ENCODE measurements at regions not wholly inside any gene's neighbourhood (a gene's known extent, or its start where the extent isn't known, plus 50 kb on each side); places are given as distances from the start of the nearest gene placed in this dataset.

DNA sequence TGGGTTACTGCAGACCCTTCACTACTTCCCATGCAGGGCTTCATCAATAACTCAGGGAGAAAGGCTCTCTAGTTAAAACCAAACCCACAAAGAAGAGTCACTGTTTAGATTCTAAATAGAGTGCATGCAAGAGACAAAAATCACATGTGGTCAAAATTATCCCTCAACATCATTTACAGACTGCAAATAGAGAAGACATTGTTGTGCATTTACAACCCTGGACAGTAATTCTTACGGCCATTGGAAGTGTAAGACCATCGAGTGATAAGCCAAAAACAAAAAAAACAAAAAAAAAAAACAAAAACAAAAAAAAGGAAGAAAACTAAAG lies 93.4 kb downstream of the RASSF10 start:
- TF ChIP-seq ZNF639 (tag by site-specific recombination; IDR thresholded peaks at IDR 0.05) (no peak), ZNF830 (tag by site-specific recombination; IDR thresholded peaks at IDR 0.05; ENCODE audit: low read depth) (no peak), ZNF707 (tag by site-specific recombination; IDR thresholded peaks at IDR 0.05) (no peak), ZNF311 (tag by site-specific recombination; IDR thresholded peaks at IDR 0.05; ENCODE audit: borderline replicate concordance) (no peak), ZBTB21 (tag by site-specific recombination; IDR thresholded peaks at IDR 0.05) (no peak)
- TF ChIP-seq, protein P1, sequence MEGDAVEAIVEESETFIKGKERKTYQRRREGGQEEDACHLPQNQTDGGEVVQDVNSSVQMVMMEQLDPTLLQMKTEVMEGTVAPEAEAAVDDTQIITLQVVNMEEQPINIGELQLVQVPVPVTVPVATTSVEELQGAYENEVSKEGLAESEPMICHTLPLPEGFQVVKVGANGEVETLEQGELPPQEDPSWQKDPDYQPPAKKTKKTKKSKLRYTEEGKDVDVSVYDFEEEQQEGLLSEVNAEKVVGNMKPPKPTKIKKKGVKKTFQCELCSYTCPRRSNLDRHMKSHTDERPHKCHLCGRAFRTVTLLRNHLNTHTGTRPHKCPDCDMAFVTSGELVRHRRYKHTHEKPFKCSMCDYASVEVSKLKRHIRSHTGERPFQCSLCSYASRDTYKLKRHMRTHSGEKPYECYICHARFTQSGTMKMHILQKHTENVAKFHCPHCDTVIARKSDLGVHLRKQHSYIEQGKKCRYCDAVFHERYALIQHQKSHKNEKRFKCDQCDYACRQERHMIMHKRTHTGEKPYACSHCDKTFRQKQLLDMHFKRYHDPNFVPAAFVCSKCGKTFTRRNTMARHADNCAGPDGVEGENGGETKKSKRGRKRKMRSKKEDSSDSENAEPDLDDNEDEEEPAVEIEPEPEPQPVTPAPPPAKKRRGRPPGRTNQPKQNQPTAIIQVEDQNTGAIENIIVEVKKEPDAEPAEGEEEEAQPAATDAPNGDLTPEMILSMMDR (tag by site-specific recombination; IDR thresholded peaks at IDR 0.05), result no peak
- TF ChIP-seq, protein P2, sequence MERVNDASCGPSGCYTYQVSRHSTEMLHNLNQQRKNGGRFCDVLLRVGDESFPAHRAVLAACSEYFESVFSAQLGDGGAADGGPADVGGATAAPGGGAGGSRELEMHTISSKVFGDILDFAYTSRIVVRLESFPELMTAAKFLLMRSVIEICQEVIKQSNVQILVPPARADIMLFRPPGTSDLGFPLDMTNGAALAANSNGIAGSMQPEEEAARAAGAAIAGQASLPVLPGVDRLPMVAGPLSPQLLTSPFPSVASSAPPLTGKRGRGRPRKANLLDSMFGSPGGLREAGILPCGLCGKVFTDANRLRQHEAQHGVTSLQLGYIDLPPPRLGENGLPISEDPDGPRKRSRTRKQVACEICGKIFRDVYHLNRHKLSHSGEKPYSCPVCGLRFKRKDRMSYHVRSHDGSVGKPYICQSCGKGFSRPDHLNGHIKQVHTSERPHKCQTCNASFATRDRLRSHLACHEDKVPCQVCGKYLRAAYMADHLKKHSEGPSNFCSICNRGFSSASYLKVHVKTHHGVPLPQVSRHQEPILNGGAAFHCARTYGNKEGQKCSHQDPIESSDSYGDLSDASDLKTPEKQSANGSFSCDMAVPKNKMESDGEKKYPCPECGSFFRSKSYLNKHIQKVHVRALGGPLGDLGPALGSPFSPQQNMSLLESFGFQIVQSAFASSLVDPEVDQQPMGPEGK (tag by site-specific recombination; IDR thresholded peaks at IDR 0.05), result no peak

Data from HEK293 (cell line).